ENCODE measurements at regions not wholly inside any gene's neighbourhood (a gene's known extent, or its start where the extent isn't known, plus 50 kb on each side); places are given as distances from the start of the nearest gene placed in this dataset.

- no peak overlapping the region for H3K4me3 ChIP-seq (ENCODE audit: extremely low read depth, insufficient read depth, low read length, poor library complexity, severe bottlenecking)
- H3K4me1 ChIP-seq (ENCODE audit: control insufficient read depth, insufficient read depth, low read length, poor library complexity, severe bottlenecking), result peaks cover 18% of the 10 kb centered on the region
- H3K27ac ChIP-seq (ENCODE audit: low read depth, low read length, severe bottlenecking), result peak overlapping the region; percentile 45
- no peaks in the 10 kb centered on the region for H3K9me3 ChIP-seq (ENCODE audit: control insufficient read depth, low read length)
- WGBS, 2 experiments (ENCODE audit: insufficient coverage in 2 of 2), result 96 to 97% methylated on average over 4 to 6 of the region's 8 CpGs
- peaks cover 65% of the 10 kb centered on the region for H3K36me3 ChIP-seq (ENCODE audit: control insufficient read depth, insufficient read depth, low read length)
Measured at GRCh38 chr19:46945694-46946489, 73.7 kb upstream of the NPAS1 start.

- Histone ChIP-seq H3K4me1 (ENCODE audit: control insufficient read depth, insufficient read depth, low read length, poor library complexity, severe bottlenecking) (peaks cover 27% of the 10 kb centered on the region), H3K27ac (ENCODE audit: low read depth, low read length, severe bottlenecking) (no peak overlapping the region), H3K4me3 (ENCODE audit: extremely low read depth, insufficient read depth, low read length, poor library complexity, severe bottlenecking) (no peak overlapping the region), H3K36me3 (ENCODE audit: control insufficient read depth, insufficient read depth, low read length) (peaks cover 64% of the 10 kb centered on the region), H3K9me3 (ENCODE audit: control insufficient read depth, low read length) (no peaks in the 10 kb centered on the region)
- 95 to 100% methylated on average over 2 to 3 of the region's 4 CpGs for WGBS, 2 experiments (ENCODE audit: insufficient coverage in 2 of 2)
Measured at GRCh38 chr19:46946611-46947238, 72.9 kb upstream of the NPAS1 start.

- Histone ChIP-seq H3K36me3 (ENCODE audit: control insufficient read depth, insufficient read depth, low read length) (peaks cover 59% of the 10 kb centered on the region), H3K9me3 (ENCODE audit: control insufficient read depth, low read length) (no peaks in the 10 kb centered on the region)
- 94 to 100% methylated on average over 1 to 2 of the region's 4 CpGs for WGBS, 2 experiments (ENCODE audit: insufficient coverage in 2 of 2)
Measured at GRCh38 chr19:46947866-46948265, 71.8 kb upstream of the NPAS1 start.

GRCh38 chr19:46950526-46951170, 69.0 kb upstream of the NPAS1 start:
- Histone ChIP-seq H3K9me3 (ENCODE audit: control insufficient read depth, low read length) (no peaks in the 10 kb centered on the region), H3K4me3 (ENCODE audit: extremely low read depth, insufficient read depth, low read length, poor library complexity, severe bottlenecking) (no peak overlapping the region), H3K27ac (ENCODE audit: low read depth, low read length, severe bottlenecking) (peak overlapping the region; percentile 8), H3K4me1 (ENCODE audit: control insufficient read depth, insufficient read depth, low read length, poor library complexity, severe bottlenecking) (peaks cover 31% of the 10 kb centered on the region), H3K36me3 (ENCODE audit: control insufficient read depth, insufficient read depth, low read length) (peaks cover 57% of the 10 kb centered on the region)
- 90 to 94% methylated on average over 5 to 7 of the region's 7 CpGs for whole genome bisulfite sequencing, 2 experiments (ENCODE audit: insufficient coverage in 2 of 2)

More at GRCh38 chr19:46947866-46948265, 71.8 kb upstream of the NPAS1 start:
- Histone ChIP-seq H3K27ac (ENCODE audit: low read depth, low read length, severe bottlenecking) (no peak overlapping the region), H3K4me3 (ENCODE audit: extremely low read depth, insufficient read depth, low read length, poor library complexity, severe bottlenecking) (no peak overlapping the region), H3K4me1 (ENCODE audit: control insufficient read depth, insufficient read depth, low read length, poor library complexity, severe bottlenecking) (peaks cover 27% of the 10 kb centered on the region)

DNA sequence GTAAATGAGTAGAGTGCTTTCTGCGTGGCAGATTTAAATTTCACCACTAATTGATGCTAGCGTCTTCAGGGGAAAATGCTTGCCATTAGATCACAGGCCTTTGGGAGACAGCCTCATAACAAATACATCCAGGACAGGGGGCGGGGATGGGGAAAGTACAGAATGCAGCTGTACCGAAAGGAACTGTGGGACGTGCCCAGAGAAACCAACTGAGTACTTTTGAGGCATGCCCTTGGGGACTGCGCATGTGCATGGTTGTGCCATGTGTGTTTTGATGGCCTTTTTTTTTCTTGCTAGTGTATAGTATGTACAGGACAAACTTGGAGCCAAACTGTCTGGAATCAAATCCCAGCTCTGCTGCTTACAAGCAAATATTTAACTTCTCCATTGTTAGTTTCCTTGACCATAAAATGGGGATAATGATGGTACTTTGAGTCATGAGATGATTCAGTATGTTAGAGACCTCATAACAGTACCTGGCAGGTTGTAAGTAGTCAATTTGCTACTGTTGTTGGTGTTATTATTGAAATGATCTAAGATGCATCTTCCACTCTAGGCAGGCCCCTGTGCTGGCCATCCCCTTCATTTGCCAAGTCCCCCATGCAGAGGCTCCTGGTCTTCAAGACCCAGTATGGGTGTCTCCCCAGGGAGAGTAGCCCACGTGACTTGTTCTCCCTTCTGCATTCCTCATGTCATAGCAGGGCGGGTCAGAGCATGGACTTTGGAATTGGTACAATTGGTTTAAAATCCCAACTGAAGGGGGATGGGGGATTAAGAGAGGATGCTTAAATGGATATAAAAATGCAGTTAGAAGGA, 68.3 kb upstream of the NPAS1 start:
- H3K9me3 ChIP-seq (ENCODE audit: control insufficient read depth, low read length), result no peaks in the 10 kb centered on the region
- H3K27ac ChIP-seq (ENCODE audit: low read depth, low read length, severe bottlenecking), result peak overlapping the region; percentile 8
- H3K4me1 ChIP-seq (ENCODE audit: control insufficient read depth, insufficient read depth, low read length, poor library complexity, severe bottlenecking), result peaks cover 36% of the 10 kb centered on the region
- peaks cover 54% of the 10 kb centered on the region for H3K36me3 ChIP-seq (ENCODE audit: control insufficient read depth, insufficient read depth, low read length)
- H3K4me3 ChIP-seq (ENCODE audit: extremely low read depth, insufficient read depth, low read length, poor library complexity, severe bottlenecking), result no peak overlapping the region
- WGBS, 2 experiments (ENCODE audit: insufficient coverage in 2 of 2), result 90 to 100% methylated on average over 5 of the region's 8 CpGs

GRCh38 chr19:46952874-46953273, 66.8 kb upstream of the NPAS1 start:
- H3K27ac ChIP-seq (ENCODE audit: low read depth, low read length, severe bottlenecking), result no peak overlapping the region
- WGBS, 2 experiments (ENCODE audit: insufficient coverage in 2 of 2), result 96 to 100% methylated on average over 4 of the region's 5 CpGs
- peaks cover 41% of the 10 kb centered on the region for H3K36me3 ChIP-seq (ENCODE audit: control insufficient read depth, insufficient read depth, low read length)
- H3K4me1 ChIP-seq (ENCODE audit: control insufficient read depth, insufficient read depth, low read length, poor library complexity, severe bottlenecking), result peaks cover 36% of the 10 kb centered on the region
- no peaks in the 10 kb centered on the region for H3K9me3 ChIP-seq (ENCODE audit: control insufficient read depth, low read length)
- no peak overlapping the region for H3K4me3 ChIP-seq (ENCODE audit: extremely low read depth, insufficient read depth, low read length, poor library complexity, severe bottlenecking)

DNA sequence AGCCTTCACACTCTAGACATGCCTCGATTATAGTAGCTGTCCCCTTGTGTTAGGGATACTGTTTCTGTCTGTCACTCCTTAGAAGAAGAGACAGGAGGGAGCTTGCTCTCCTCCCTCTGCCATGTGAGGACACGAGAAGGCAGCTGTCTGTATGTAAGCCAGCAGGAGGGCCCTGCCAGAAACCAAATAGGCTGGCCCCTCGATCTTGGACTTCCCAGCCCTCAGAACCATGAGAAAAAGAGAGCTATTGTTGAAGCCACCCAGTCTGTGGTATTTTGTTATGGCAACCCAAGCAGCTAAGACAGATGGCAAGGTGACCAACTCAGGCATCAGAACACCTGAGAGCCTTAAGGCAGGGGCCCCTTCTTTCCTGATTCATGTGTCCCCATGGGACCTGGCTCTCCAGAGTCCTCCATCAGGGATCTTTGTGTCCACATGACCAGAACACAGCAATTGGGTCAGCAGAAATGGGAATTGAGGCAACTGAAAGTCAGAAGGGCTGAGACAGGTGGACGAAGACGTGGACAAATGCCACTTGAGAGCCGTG, 65.6 kb upstream of the NPAS1 start:
- peaks cover 36% of the 10 kb centered on the region for H3K4me1 ChIP-seq (ENCODE audit: control insufficient read depth, insufficient read depth, low read length, poor library complexity, severe bottlenecking)
- peaks cover 32% of the 10 kb centered on the region for H3K36me3 ChIP-seq (ENCODE audit: control insufficient read depth, insufficient read depth, low read length)
- H3K9me3 ChIP-seq (ENCODE audit: control insufficient read depth, low read length), result no peaks in the 10 kb centered on the region
- 95% methylated on average over 5 to 6 of the region's 6 CpGs for WGBS, 2 experiments (ENCODE audit: insufficient coverage in 2 of 2)
- H3K27ac ChIP-seq (ENCODE audit: low read depth, low read length, severe bottlenecking), result peak overlapping the region; percentile 80
- H3K4me3 ChIP-seq (ENCODE audit: extremely low read depth, insufficient read depth, low read length, poor library complexity, severe bottlenecking), result no peak overlapping the region

DNA sequence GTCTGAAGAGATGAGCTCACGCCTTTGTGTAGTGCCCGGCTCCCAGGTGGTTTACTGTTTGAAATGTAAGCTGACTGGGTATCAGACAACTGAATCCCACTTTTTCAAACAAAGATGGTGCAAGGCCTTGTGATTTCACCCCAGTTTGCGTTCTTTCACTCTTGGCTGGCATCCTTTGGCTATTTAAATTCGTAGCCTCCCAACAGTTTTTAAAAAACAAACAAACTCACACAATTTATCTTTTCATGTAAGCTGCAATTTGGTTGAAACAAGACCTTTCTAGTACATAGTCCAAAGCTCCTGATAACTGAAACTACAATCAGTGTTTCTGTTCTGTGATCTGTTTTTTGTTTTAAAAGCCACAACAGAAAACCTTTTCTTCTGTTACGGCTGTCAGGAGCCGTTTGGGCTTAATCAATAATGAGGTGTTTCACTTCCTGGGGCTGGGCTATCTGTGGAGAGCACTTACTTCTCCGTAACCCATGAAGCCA, 65.1 kb upstream of the NPAS1 start:
- 83 to 93% methylated on average over 5 of the region's 7 CpGs for WGBS, 2 experiments (ENCODE audit: insufficient coverage in 2 of 2)
- Histone ChIP-seq H3K4me1 (ENCODE audit: control insufficient read depth, insufficient read depth, low read length, poor library complexity, severe bottlenecking) (peaks cover 36% of the 10 kb centered on the region), H3K4me3 (ENCODE audit: extremely low read depth, insufficient read depth, low read length, poor library complexity, severe bottlenecking) (no peak overlapping the region), H3K36me3 (ENCODE audit: control insufficient read depth, insufficient read depth, low read length) (peaks cover 27% of the 10 kb centered on the region), H3K9me3 (ENCODE audit: control insufficient read depth, low read length) (no peaks in the 10 kb centered on the region), H3K27ac (ENCODE audit: low read depth, low read length, severe bottlenecking) (peak overlapping the region; percentile 80)

DNA sequence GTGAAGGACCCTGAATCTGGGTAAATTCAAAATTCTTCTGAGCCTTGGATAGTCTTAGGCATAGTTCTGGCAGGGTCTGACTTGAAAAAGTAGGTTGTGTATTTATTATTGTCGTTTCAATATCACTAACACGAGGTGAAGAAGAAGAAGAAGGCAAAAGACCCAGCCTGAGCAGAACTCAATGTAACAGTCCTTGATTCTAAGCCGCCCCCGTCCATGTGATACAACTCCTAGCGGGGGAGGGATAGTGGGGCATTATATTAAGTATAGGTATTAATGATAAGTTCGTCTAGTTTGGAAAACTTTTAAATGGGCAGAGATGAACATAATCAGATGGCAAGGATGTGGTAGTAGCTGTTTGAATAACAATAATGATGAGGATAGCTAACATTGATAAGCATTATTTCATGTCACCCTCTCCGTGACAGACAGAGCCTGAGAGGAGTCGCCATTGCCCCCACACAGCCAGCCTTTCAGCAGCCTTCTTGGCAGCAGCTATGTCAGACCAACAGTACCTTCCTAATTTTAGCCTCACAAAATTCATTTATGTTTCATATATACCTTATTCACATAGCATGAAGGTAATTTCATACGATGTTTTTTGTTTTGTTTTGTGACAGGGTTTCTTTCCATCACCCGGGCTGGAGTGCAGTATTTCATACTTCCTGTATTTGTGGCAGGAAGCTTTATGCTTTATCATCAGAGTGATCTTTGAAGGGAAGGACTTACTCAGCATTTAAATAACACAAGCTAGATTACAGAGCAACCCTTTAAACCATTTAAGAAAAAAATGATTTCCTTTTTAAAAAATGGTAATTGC, 64.4 kb upstream of the NPAS1 start:
- Histone ChIP-seq H3K4me1 (ENCODE audit: control insufficient read depth, insufficient read depth, low read length, poor library complexity, severe bottlenecking) (peaks cover 35% of the 10 kb centered on the region), H3K27ac (ENCODE audit: low read depth, low read length, severe bottlenecking) (peak overlapping the region; percentile 80), H3K9me3 (ENCODE audit: control insufficient read depth, low read length) (no peaks in the 10 kb centered on the region), H3K36me3 (ENCODE audit: control insufficient read depth, insufficient read depth, low read length) (peaks cover 21% of the 10 kb centered on the region), H3K4me3 (ENCODE audit: extremely low read depth, insufficient read depth, low read length, poor library complexity, severe bottlenecking) (no peak overlapping the region)
- 80 to 91% methylated on average over 8 of the region's 10 CpGs for WGBS, 2 experiments (ENCODE audit: insufficient coverage in 2 of 2)

Data from mesodermal cell (in vitro differentiated cells).